ENCODE measurements at regions not wholly inside any gene's neighbourhood (a gene's known extent, or its start where the extent isn't known, plus 50 kb on each side); places are given as distances from the start of the nearest gene placed in this dataset.

DNA sequence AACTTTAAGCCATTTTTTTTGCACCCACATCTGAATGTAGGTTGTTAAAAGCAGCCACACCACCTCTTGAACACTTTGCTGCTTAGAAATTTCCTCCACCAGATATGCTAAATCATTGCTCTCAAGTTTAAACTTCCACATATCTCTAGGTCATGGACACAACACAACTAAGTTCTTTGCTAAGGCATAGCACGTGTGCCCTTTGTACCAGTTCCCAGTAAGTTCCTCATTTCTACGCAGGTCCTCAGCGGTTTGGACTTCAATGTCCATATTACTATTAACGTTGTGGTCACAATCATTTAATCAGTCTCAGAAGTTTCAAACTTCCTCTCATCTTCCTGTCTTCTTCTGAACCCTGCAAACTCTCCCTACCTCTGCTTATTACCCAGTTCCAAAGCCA, 661.6 kb upstream of the PKN2 start:
- Histone ChIP-seq H4K20me1 (ENCODE audit: low read length) (no peaks in the 10 kb centered on the region), H3K79me2 (ENCODE audit: low read length) (no peaks in the 10 kb centered on the region), H3K27ac (ENCODE audit: low read length) (no peak overlapping the region), H3K4me3 (ENCODE audit: low read length) (no peak overlapping the region), H3F3A (ENCODE audit: low read length, unreplicated experiment) (no peaks in the 10 kb centered on the region), H3K36me3 (ENCODE audit: low read depth, low read length) (no peaks in the 10 kb centered on the region), H3K9me3 (ENCODE audit: low read length) (no peaks in the 10 kb centered on the region), H3K4me2 (ENCODE audit: low read length) (no peak overlapping the region), H2AFZ (ENCODE audit: low read length) (no peak overlapping the region), H3K4me1 (ENCODE audit: insufficient read depth, low read length) (no peaks in the 10 kb centered on the region), H3K9ac (ENCODE audit: low read length) (no peak overlapping the region), H3K27me3 (ENCODE audit: low read length) (no peaks in the 10 kb centered on the region), H3K9me2 (replicated peaks; ENCODE audit: low read length) (no peaks in the 10 kb centered on the region)
- ChIA-PET CTCF (no interaction called here), POLR2A (ENCODE audit: unreplicated experiment) (no interaction called here)
- TF ChIP-seq EZH2 (IDR thresholded peaks at IDR 0.05; ENCODE audit: low read length, unreplicated experiment) (no peak), EZH2phosphoT487 (IDR thresholded peaks at IDR 0.05; ENCODE audit: borderline replicate concordance, low read length) (no peak)
- TF ChIP-seq, protein P1, sequence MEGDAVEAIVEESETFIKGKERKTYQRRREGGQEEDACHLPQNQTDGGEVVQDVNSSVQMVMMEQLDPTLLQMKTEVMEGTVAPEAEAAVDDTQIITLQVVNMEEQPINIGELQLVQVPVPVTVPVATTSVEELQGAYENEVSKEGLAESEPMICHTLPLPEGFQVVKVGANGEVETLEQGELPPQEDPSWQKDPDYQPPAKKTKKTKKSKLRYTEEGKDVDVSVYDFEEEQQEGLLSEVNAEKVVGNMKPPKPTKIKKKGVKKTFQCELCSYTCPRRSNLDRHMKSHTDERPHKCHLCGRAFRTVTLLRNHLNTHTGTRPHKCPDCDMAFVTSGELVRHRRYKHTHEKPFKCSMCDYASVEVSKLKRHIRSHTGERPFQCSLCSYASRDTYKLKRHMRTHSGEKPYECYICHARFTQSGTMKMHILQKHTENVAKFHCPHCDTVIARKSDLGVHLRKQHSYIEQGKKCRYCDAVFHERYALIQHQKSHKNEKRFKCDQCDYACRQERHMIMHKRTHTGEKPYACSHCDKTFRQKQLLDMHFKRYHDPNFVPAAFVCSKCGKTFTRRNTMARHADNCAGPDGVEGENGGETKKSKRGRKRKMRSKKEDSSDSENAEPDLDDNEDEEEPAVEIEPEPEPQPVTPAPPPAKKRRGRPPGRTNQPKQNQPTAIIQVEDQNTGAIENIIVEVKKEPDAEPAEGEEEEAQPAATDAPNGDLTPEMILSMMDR (conservative IDR thresholded peaks at IDR 0.05; ENCODE audit: low read depth, low read length): no peak
- no peak for ATAC-seq
- DNase-seq: no peak
- no TSS peak for BruUV-seq (replicated peaks)
- intact Hi-C loops (cut with micrococcal nuclease): no loop called here

DNA sequence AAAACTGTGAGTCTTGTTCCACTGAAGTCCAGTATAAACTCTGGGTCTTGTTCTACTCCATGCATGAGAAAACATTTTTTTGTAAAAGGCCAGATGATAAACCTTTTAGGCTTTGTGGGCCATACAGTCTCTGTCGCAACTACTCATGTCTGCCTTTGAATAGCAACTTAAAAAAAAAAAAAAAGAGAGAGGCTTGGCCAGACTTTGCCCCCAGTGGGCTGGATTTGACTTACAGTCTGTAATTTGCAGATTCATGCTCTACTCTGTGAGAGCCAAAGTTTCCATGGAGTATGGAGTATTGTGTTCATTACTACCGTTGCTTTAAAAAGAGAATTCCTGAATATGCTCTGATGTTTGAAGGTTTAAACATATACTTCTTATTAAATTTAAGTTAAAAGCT, 654.9 kb upstream of the PKN2 start:
- POLR2A ChIA-PET (ENCODE audit: unreplicated experiment): no interaction called here

DNA sequence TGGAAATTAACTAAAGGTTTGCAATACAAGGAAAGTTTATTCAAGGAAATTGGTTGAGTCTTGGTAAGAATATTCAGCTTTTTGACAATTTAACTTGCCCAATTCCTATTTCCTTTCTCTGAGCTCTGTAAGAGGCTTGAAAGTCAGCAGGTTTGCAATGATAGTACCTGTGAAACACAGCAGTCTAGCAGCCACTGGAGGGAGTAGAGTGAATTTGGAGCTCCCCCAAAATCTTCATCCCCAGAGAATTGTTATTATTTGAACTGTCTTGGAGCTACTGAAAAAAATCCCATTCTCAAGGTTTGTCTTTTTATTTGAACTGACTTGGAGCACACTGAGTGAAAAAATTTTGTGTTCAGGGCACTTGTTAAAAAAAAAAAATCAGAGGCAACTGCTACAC, 654.2 kb upstream of the PKN2 start:
- Histone ChIP-seq H3K9me3 (ENCODE audit: low read length) (no peaks in the 10 kb centered on the region), H3K9me2 (replicated peaks; ENCODE audit: low read length) (no peaks in the 10 kb centered on the region), H3K4me3 (ENCODE audit: low read length) (no peak overlapping the region), H3K27me3 (ENCODE audit: low read length) (no peaks in the 10 kb centered on the region), H3K4me2 (ENCODE audit: low read length) (no peak overlapping the region), H3K27ac (ENCODE audit: low read length) (no peak overlapping the region), H4K20me1 (ENCODE audit: low read length) (no peaks in the 10 kb centered on the region), H3K9ac (ENCODE audit: low read length) (no peak overlapping the region), H3K36me3 (ENCODE audit: low read depth, low read length) (no peaks in the 10 kb centered on the region), H3K79me2 (ENCODE audit: low read length) (no peaks in the 10 kb centered on the region), H3F3A (ENCODE audit: low read length, unreplicated experiment) (no peaks in the 10 kb centered on the region), H3K4me1 (ENCODE audit: insufficient read depth, low read length) (no peaks in the 10 kb centered on the region), H2AFZ (ENCODE audit: low read length) (no peak overlapping the region)
- DNase-seq (no peak), ATAC-seq (no peak)
- TF ChIP-seq, protein P1 (conservative IDR thresholded peaks at IDR 0.05; ENCODE audit: low read depth, low read length): no peak
- TF ChIP-seq EZH2 (IDR thresholded peaks at IDR 0.05; ENCODE audit: low read length, unreplicated experiment) (no peak), EZH2phosphoT487 (IDR thresholded peaks at IDR 0.05; ENCODE audit: borderline replicate concordance, low read length) (no peak)
- no TSS peak for BruUV-seq (replicated peaks)
- ChIA-PET CTCF (interaction anchor here (0.6 kb wide), 3 partner anchors 19 to 43 kb away, joined by 3 to 5 read pairs (median 3); no protein-coding TSS in a partner anchor), POLR2A (ENCODE audit: unreplicated experiment) (no interaction called here)
- intact Hi-C loops (cut with micrococcal nuclease): no loop called here

More for the DNA sequence above, 654.9 kb upstream of the PKN2 start:
- no peaks in the 10 kb centered on the region for H3K9me3 ChIP-seq (ENCODE audit: low read length)
- no peaks in the 10 kb centered on the region for H3K4me1 ChIP-seq (ENCODE audit: insufficient read depth, low read length)
- CTCF ChIA-PET: interaction anchor here (0.6 kb wide), 2 partner anchors 32 to 42 kb away, joined by 3 read pairs; no protein-coding TSS in a partner anchor
- no peaks in the 10 kb centered on the region for H3K9me2 ChIP-seq (replicated peaks; ENCODE audit: low read length)
- no peak for TF ChIP-seq EZH2phosphoT487 (IDR thresholded peaks at IDR 0.05; ENCODE audit: borderline replicate concordance, low read length)
- TF ChIP-seq, protein P1 (conservative IDR thresholded peaks at IDR 0.05; ENCODE audit: low read depth, low read length): no peak
- H3K36me3 ChIP-seq (ENCODE audit: low read depth, low read length): no peaks in the 10 kb centered on the region
- H2AFZ ChIP-seq (ENCODE audit: low read length): no peak overlapping the region
- H3K27ac ChIP-seq (ENCODE audit: low read length): no peak overlapping the region
- no peak overlapping the region for H3K4me2 ChIP-seq (ENCODE audit: low read length)
- no peak overlapping the region for H3K9ac ChIP-seq (ENCODE audit: low read length)
- no peak overlapping the region for H3K4me3 ChIP-seq (ENCODE audit: low read length)
- no peaks in the 10 kb centered on the region for H4K20me1 ChIP-seq (ENCODE audit: low read length)
- H3K79me2 ChIP-seq (ENCODE audit: low read length): no peaks in the 10 kb centered on the region
- no TSS peak for BruUV-seq (replicated peaks)
- ATAC-seq (no peak), DNase-seq (no peak)
- H3K27me3 ChIP-seq (ENCODE audit: low read length): no peaks in the 10 kb centered on the region
- H3F3A ChIP-seq (ENCODE audit: low read length, unreplicated experiment): no peaks in the 10 kb centered on the region
- intact Hi-C loops (cut with micrococcal nuclease): no loop called here

Measured in PC-3 (cell line).